Endometrium (tissue), 2 donors: ENCODE measurements at regions not wholly inside any gene's neighbourhood (a gene's known extent, or its start where the extent isn't known, plus 50 kb on each side); places are given as distances from the start of the nearest gene placed in this dataset.
A peak's percentile ranks its signal among the peaks of the same experiment; 100 is the strongest.

Experiments
- FAIRE-seq: peaks from 2 replicates; lab custom pipeline; 2012; peaks lifted over from hg19 to GRCh38; lab: Jason Lieb, UNC
- donor health status: control.
- donor health status: control.

- no peak for FAIRE-seq
These were observed 70.5 kb downstream of the FAM217A start for GRCh38 chr6:4008324-4009047.

DNA sequence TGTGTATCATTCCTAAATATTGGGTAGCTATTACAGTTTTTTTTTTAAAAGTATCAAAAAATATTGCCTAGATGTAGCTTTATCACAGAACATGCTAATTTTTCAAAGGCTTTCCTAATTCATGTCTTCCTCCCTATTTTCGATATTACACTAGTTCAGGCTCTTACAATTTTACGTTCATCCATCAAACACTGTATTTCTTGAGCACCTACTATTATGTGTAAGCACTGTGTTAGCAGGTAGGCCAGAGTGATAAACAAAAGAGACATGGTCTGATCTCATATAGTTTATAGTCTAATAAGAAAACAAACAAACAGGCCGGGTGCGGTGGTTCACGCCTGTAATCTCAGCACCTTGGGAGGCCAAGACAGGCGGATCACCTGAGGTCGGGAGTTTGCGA is 69.5 kb downstream of the FAM217A start:
- FAIRE-seq: no peak

GRCh38 chr6:4010048-4010447 is 68.9 kb downstream of the FAM217A start:
- no peak for FAIRE-seq

GRCh38 chr6:4010689-4011090 is 68.2 kb downstream of the FAM217A start:
- FAIRE-seq: no peak

DNA sequence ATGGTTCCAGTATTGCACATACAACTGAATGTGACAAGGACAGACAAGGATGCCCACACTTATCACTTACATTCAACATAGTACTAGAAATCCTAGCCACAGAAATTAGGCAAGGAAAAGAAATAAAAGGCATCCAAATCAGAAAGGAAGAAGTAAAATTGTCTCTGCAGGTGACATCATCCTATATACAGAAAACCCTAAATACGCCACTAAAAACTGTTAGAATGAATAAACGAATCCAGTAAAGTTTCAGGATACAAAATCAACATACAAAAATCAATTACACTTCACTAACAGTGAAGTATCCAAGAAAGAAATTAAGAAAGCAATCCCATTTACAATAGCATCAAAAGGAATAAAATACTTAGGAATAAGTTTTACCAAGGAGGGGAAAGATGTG is 66.1 kb downstream of the FAM217A start:
- no peak for FAIRE-seq

DNA sequence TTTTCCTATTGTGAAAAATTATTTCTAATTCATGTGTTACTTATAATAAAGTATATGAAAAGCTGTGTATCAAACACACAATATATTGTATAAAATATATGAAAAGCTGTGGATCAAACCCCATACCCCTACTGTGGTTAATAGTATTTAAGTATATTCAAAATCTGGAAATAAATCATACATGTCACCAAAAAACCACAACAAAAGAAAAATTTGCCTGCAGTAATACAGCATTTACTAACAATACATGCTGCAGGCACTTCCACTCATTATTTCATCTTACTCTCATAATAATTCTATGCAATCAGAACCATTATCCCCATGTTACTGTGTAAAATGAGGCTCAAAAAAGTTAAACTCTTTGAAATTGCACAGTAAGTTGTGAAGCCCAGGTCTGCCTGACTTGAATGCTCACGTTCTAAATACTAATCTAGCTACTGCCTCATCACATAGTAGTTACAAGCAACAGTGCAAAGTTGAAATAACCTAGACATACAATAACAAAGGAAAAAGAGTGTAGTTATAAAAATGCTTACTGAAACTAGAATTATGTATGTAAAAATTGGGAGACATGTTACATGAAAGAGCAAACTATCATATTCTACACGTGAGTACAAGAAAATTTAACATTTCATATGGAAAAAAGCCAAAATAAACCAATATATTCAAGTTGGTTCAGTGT is 61.7 kb downstream of the FAM217A start:
- no peak for FAIRE-seq

DNA sequence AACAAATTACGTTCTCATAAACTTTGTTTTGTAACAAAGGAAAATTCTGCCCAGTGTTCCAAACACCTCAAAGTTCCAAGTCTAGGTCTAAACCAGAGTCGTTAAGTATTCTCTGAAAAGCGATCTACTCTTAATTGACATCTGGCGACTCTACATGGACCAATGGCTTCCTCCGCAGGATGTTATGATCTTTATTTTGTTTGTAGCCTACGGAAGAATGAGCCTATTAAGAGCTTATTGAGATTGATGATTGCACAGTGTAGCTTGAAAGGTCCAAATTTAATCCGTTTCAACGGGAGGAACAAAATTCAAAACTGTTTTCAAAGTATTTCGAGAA is 61.1 kb downstream of the FAM217A start:
- FAIRE-seq: no peak

DNA sequence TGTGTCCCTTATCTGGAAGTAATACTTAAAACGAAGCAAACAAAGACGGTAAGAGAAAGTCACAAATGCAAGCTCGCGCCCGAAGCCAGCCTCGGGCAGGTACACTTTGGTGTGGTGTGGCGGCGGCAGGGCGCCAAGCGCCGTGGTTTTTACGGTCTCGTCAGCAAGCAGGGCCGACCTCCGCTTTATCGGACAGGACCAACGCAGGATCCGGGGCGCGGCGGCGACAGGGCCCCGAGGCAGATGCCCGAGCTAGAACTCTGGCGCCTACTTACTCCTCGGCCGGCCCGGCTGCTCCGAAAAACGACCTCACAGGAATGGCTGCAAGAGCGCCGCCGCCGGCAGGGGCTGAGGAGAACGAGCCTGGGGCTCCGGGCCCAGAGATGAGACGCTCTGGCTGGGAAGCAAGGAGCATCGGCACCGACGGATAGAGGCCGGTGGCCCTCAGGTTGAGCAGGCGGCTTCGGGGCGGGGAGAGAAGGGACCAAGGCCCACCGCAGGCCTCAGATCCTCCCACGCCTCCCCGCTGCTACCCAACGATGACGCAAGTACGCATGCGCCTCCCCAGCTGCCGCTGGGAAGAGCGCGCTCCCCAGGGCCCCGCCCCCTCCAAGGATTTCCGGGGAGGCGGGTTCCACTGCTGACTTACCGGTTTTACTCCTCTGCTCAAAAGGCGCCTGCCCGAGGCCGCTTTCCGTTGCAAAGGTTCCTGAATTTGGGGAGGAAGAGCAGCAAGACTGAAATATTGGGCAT is 60.6 kb downstream of the FAM217A start:
- FAIRE-seq: peak; percentile 70
